ENCODE measurements at regions not wholly inside any gene's neighbourhood (a gene's known extent, or its start where the extent isn't known, plus 50 kb on each side); places are given as distances from the start of the nearest gene placed in this dataset.

- no peak for DNase-seq (ENCODE audit: low spot score)
These were observed 59.4 kb upstream of the E2F7 start for GRCh38 chr12:77124767-77125166.

GRCh38 chr12:77122661-77123060 lies 57.3 kb upstream of the E2F7 start:
- no peak for DNase-seq (ENCODE audit: low spot score)

GRCh38 chr12:77122236-77122635 lies 56.9 kb upstream of the E2F7 start:
- DNase-seq (ENCODE audit: low spot score), result no peak

- no peak for DNase-seq (ENCODE audit: low spot score)
These were observed 55.1 kb upstream of the E2F7 start for GRCh38 chr12:77120156-77121085.

GRCh38 chr12:77118696-77119095 lies 53.3 kb upstream of the E2F7 start:
- DNase-seq (ENCODE audit: low spot score), result no peak

GRCh38 chr12:77116277-77116676 lies 50.9 kb upstream of the E2F7 start:
- DNase-seq (ENCODE audit: low spot score), result no peak

- no peak for DNase-seq (ENCODE audit: low spot score)
These were observed 50.1 kb upstream of the E2F7 start for GRCh38 chr12:77115471-77115870.

Measured in mucosa of gallbladder (tissue), 1 donor.